Gastroesophageal sphincter (tissue), 3 donors: ENCODE measurements at regions not wholly inside any gene's neighbourhood (a gene's known extent, or its start where the extent isn't known, plus 50 kb on each side); places are given as distances from the start of the nearest gene placed in this dataset.

Source experiments
- POLR2A ChIP-seq, 2 donors: fragments of 450-650 bp; IDR thresholded peaks; one replicate each; pipeline ENCODE4 v1.6.1; 2017; ENCODE audit warnings: antibody characterized with exemption in 2 of 2, mild to moderate bottlenecking in 2 of 2, moderate library complexity in 1 of 2
- TF ChIP-seq, protein P1 (sequence below), 4 experiments: fragments of 200-600 bp in 2 of 4; fragments of 450-650 bp in 2 of 4; sonication (generic) in 1 of 4; IDR thresholded peaks; one replicate each; pipeline ENCODE4 v1.5.1; 2017 to 2019; ENCODE audit warnings: antibody characterized with exemption in 4 of 4, mild to moderate bottlenecking in 2 of 4, moderate library complexity in 2 of 4

GRCh38 chr3:177561365-177561764 is 364.1 kb upstream of the TBL1XR1 start:
- TF ChIP-seq, protein P1, sequence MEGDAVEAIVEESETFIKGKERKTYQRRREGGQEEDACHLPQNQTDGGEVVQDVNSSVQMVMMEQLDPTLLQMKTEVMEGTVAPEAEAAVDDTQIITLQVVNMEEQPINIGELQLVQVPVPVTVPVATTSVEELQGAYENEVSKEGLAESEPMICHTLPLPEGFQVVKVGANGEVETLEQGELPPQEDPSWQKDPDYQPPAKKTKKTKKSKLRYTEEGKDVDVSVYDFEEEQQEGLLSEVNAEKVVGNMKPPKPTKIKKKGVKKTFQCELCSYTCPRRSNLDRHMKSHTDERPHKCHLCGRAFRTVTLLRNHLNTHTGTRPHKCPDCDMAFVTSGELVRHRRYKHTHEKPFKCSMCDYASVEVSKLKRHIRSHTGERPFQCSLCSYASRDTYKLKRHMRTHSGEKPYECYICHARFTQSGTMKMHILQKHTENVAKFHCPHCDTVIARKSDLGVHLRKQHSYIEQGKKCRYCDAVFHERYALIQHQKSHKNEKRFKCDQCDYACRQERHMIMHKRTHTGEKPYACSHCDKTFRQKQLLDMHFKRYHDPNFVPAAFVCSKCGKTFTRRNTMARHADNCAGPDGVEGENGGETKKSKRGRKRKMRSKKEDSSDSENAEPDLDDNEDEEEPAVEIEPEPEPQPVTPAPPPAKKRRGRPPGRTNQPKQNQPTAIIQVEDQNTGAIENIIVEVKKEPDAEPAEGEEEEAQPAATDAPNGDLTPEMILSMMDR (IDR thresholded peaks at IDR 0.05) = no peak
- no peak for TF ChIP-seq POLR2A (IDR thresholded peaks at IDR 0.05)
